SJSA1 (cell line): ENCODE measurements at regions not wholly inside any gene's neighbourhood (a gene's known extent, or its start where the extent isn't known, plus 50 kb on each side); places are given as distances from the start of the nearest gene placed in this dataset.

Experiments used
- DNase-seq, 2 experiments: peaks; one replicate each; pipeline ENCODE4 v3.0.0-alpha.2; 2015 to 2020; ENCODE audit warnings: low spot score in 2 of 2, low read depth in 1 of 2
- H3K27ac ChIP-seq: fragments of 250-450 bp; sonication (Bioruptor Pico); 2 replicates; pipeline ENCODE4 v1.5.1; 2020; ENCODE audit warnings: mild to moderate bottlenecking, moderate library complexity
- H3K27me3 ChIP-seq: fragments of 250-450 bp; sonication (Bioruptor Pico); replicated peaks from 2 replicates; pipeline ENCODE4 v1.5.1; 2020; ENCODE audit warnings: mild to moderate bottlenecking, moderate library complexity
- H3K36me3 ChIP-seq: fragments of 250-450 bp; sonication (Bioruptor Pico); 2 replicates; pipeline ENCODE4 v1.5.1; 2020; ENCODE audit warnings: mild to moderate bottlenecking
- H3K4me1 ChIP-seq: fragments of 250-450 bp; sonication (Bioruptor Pico); replicated peaks from 2 replicates; pipeline ENCODE4 v1.6.1; 2021; ENCODE audit warnings: mild to moderate bottlenecking
- H3K4me3 ChIP-seq: fragments of 250-450 bp; sonication (Bioruptor Pico); 2 replicates; pipeline ENCODE4 v1.5.1; 2020; ENCODE audit warnings: mild to moderate bottlenecking
- H3K9me3 ChIP-seq: fragments of 250-450 bp; sonication (Bioruptor Pico); replicated peaks from 2 replicates; pipeline ENCODE4 v1.5.1; 2020; ENCODE audit warnings: mild to moderate bottlenecking

- no peaks in the 10 kb centered on the region for H3K36me3 ChIP-seq
- no peak for DNase-seq
- no peaks in the 10 kb centered on the region for H3K4me1 ChIP-seq
- no peaks in the 10 kb centered on the region for H3K27me3 ChIP-seq
- H3K9me3 ChIP-seq = no peaks in the 10 kb centered on the region
- H3K4me3 ChIP-seq = no peak overlapping the region
- no peak overlapping the region for H3K27ac ChIP-seq
Observed at GRCh38 chr9:73753171-73753570, 601.5 kb downstream of the ANXA1 start.

DNA sequence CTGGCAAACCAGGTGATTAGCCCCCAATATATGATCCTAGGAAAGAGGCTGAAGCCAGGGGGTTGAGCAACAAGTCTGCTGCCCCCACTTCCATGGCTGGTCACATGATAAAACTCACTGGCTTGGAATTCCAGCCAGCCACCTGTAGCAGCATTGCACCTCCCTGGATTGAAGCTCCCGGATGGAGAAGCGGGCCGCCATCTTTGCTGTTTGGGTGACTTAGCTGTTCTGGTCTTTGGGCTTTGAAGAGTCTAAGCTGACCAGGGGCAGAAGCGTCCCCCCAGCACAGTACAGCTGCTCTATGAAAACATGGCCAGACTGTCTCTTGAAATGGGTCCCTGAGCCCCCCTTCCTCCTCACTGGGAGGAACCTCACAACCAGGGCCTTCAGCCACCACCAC lies 610.2 kb downstream of the ANXA1 start:
- no peaks in the 10 kb centered on the region for H3K27me3 ChIP-seq
- no peaks in the 10 kb centered on the region for H3K9me3 ChIP-seq
- H3K27ac ChIP-seq = no peak overlapping the region
- H3K36me3 ChIP-seq = no peaks in the 10 kb centered on the region
- H3K4me3 ChIP-seq = no peak overlapping the region
- DNase-seq = no peak
- H3K4me1 ChIP-seq = no peaks in the 10 kb centered on the region

GRCh38 chr9:73773896-73774295 lies 622.2 kb downstream of the ANXA1 start:
- Histone ChIP-seq H3K27me3 (no peaks in the 10 kb centered on the region), H3K4me1 (no peaks in the 10 kb centered on the region), H3K4me3 (no peak overlapping the region), H3K36me3 (no peaks in the 10 kb centered on the region), H3K9me3 (no peaks in the 10 kb centered on the region), H3K27ac (no peak overlapping the region)
- DNase-seq = no peak

- no peak overlapping the region for H3K4me3 ChIP-seq
- H3K4me1 ChIP-seq = no peaks in the 10 kb centered on the region
- no peaks in the 10 kb centered on the region for H3K36me3 ChIP-seq
- H3K27me3 ChIP-seq = no peaks in the 10 kb centered on the region
- H3K27ac ChIP-seq = no peak overlapping the region
- no peak for DNase-seq
- no peaks in the 10 kb centered on the region for H3K9me3 ChIP-seq
Observed at GRCh38 chr9:73775757-73776156, 624.1 kb downstream of the ANXA1 start.

GRCh38 chr9:73780916-73781315 lies 629.3 kb downstream of the ANXA1 start:
- Histone ChIP-seq H3K36me3 (no peaks in the 10 kb centered on the region), H3K4me1 (no peaks in the 10 kb centered on the region), H3K27ac (no peak overlapping the region), H3K27me3 (0 out of 2 replicates have a peak, but pooled peaks cover 2% of the 10 kb centered on the region), H3K4me3 (no peak overlapping the region), H3K9me3 (no peaks in the 10 kb centered on the region)
- DNase-seq = no peak

GRCh38 chr9:73782166-73782565 lies 630.5 kb downstream of the ANXA1 start:
- Histone ChIP-seq H3K4me3 (no peak overlapping the region), H3K9me3 (no peaks in the 10 kb centered on the region), H3K36me3 (no peaks in the 10 kb centered on the region), H3K27ac (no peak overlapping the region), H3K27me3 (0 out of 2 replicates have a peak, but pooled peaks cover 2% of the 10 kb centered on the region), H3K4me1 (no peaks in the 10 kb centered on the region)
- DNase-seq = no peak

- 0 out of 2 replicates have a peak, but pooled peaks cover 2% of the 10 kb centered on the region for H3K27me3 ChIP-seq
- no peak overlapping the region for H3K27ac ChIP-seq
- no peak for DNase-seq
- no peaks in the 10 kb centered on the region for H3K4me1 ChIP-seq
- H3K36me3 ChIP-seq = no peaks in the 10 kb centered on the region
- no peak overlapping the region for H3K4me3 ChIP-seq
- no peaks in the 10 kb centered on the region for H3K9me3 ChIP-seq
Observed at GRCh38 chr9:73799446-73799845, 647.8 kb downstream of the ANXA1 start.

DNA sequence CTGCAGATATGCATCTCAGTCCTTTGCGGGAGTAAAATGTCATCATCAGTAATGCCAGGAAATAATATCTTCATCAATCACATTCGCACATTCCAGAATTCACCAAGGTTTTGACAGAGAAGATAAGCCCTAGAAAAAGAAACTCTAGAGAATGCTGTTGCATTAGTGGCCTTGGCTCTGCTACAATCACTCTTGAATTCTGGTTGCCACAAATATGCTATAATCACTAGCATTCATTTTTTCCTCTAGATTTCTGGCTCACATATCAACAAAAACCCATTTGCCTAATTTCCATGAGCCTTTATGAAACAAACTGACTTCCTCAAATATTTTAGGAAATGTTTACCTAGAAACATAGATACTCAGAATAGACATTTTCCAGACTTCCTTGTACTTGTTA lies 653.4 kb downstream of the ANXA1 start:
- Histone ChIP-seq H3K36me3 (no peaks in the 10 kb centered on the region), H3K9me3 (no peaks in the 10 kb centered on the region), H3K4me1 (no peaks in the 10 kb centered on the region), H3K27me3 (0 out of 2 replicates have a peak, but pooled peaks cover 2% of the 10 kb centered on the region), H3K27ac (no peak overlapping the region), H3K4me3 (no peak overlapping the region)
- no peak for DNase-seq

- H3K9me3 ChIP-seq = no peaks in the 10 kb centered on the region
- no peaks in the 10 kb centered on the region for H3K4me1 ChIP-seq
- 0 out of 2 replicates have a peak, but pooled peaks cover 2% of the 10 kb centered on the region for H3K27me3 ChIP-seq
- no peak overlapping the region for H3K27ac ChIP-seq
- DNase-seq = no peak
- no peak overlapping the region for H3K4me3 ChIP-seq
- no peaks in the 10 kb centered on the region for H3K36me3 ChIP-seq
Observed at GRCh38 chr9:73805853-73806458, 654.3 kb downstream of the ANXA1 start.

DNA sequence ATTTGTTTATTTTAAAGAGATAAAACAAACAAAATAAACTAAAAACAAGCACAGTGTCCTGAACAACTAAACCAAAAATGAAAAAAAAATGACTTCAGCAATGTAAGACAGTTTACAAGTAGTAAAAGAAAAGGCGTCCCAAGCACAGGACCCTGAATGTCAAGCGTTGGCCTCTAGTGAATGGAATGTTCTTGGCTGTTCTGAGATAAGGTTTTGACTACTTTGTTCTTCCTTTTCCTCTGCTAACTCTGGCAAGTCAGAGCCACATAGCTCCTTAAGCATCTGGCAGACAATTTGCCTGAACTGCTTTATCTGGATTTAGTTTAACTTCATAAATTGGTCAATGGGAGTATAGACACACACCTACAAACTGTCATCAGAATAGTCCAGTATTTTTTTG lies 655.2 kb downstream of the ANXA1 start:
- Histone ChIP-seq H3K27ac (no peak overlapping the region), H3K36me3 (no peaks in the 10 kb centered on the region), H3K4me3 (no peak overlapping the region), H3K4me1 (no peaks in the 10 kb centered on the region), H3K9me3 (no peaks in the 10 kb centered on the region), H3K27me3 (no peaks in the 10 kb centered on the region)
- no peak for DNase-seq

DNA sequence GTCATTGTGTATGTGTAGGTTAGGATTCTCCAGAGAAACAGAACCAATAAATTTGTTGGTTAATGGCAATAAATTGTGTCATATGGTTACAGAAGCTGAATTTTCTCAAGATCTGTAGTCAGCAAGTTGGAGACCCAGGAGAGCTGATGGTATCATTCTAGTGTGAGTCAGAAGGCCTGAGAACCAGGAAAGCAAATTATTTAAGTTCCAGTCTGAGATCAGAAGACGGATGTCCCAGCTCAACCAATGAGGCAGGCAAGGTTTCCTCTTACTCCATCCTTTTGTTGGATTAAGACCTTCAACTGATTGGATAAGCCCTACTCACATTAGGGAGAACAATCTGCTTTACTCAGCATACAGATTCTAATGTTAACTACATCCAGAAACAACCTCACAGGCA lies 656.3 kb downstream of the ANXA1 start:
- no peak for DNase-seq
- Histone ChIP-seq H3K9me3 (no peaks in the 10 kb centered on the region), H3K4me3 (no peak overlapping the region), H3K27me3 (no peaks in the 10 kb centered on the region), H3K36me3 (no peaks in the 10 kb centered on the region), H3K27ac (no peak overlapping the region), H3K4me1 (no peaks in the 10 kb centered on the region)

GRCh38 chr9:73810585-73811215 lies 659.0 kb downstream of the ANXA1 start:
- Histone ChIP-seq H3K4me1 (no peaks in the 10 kb centered on the region), H3K36me3 (no peaks in the 10 kb centered on the region), H3K27ac (no peak overlapping the region), H3K4me3 (no peak overlapping the region), H3K9me3 (no peaks in the 10 kb centered on the region), H3K27me3 (no peaks in the 10 kb centered on the region)
- DNase-seq = no peak

- Histone ChIP-seq H3K27ac (no peak overlapping the region), H3K36me3 (no peaks in the 10 kb centered on the region), H3K4me3 (no peak overlapping the region), H3K27me3 (no peaks in the 10 kb centered on the region), H3K9me3 (no peaks in the 10 kb centered on the region), H3K4me1 (no peaks in the 10 kb centered on the region)
- DNase-seq = no peak
Observed at GRCh38 chr9:73813546-73813945, 661.9 kb downstream of the ANXA1 start.

DNA sequence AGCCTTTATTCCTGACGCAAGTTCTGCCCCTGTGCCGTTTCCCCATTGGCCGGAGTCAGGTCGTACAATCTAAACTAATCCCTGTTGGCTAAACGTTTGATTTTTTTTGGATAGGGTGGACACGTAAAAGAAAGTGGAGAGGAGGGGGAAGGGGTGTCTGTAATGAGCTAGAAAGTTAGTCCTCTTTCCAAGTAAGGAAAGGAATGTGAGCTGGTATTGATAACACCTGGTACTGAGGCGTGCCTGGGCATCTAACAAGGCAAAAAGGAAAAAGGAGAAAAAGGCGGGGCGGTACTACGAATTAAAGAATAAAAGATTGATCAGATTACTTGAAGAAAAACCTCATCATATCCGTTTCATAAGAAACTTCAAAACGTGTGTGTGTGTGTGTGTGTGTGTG lies 665.2 kb downstream of the ANXA1 start:
- no peak for DNase-seq
- no peaks in the 10 kb centered on the region for H3K36me3 ChIP-seq

GRCh38 chr9:73824671-73825070 lies 672.5 kb upstream of the RORB start:
- no peak overlapping the region for H3K27ac ChIP-seq
- DNase-seq = no peak
- no peaks in the 10 kb centered on the region for H3K9me3 ChIP-seq
- H3K27me3 ChIP-seq = no peaks in the 10 kb centered on the region
- no peak overlapping the region for H3K4me3 ChIP-seq
- H3K36me3 ChIP-seq = no peaks in the 10 kb centered on the region
- H3K4me1 ChIP-seq = no peaks in the 10 kb centered on the region

More for the DNA sequence above, 665.2 kb downstream of the ANXA1 start:
- Histone ChIP-seq H3K27ac (no peak overlapping the region), H3K4me1 (no peaks in the 10 kb centered on the region), H3K4me3 (no peak overlapping the region), H3K27me3 (no peaks in the 10 kb centered on the region), H3K9me3 (no peaks in the 10 kb centered on the region)
